ENCODE measurements at regions not wholly inside any gene's neighbourhood (a gene's known extent, or its start where the extent isn't known, plus 50 kb on each side); places are given as distances from the start of the nearest gene placed in this dataset.

- Mint-ChIP-seq H3K9me3 (no peaks in the 10 kb centered on the region), H3K27me3 (peaks cover 9 to 21% of the 10 kb centered on the region in 2 donors), H3K36me3 (no peaks in the 10 kb centered on the region), H3K27ac (no peak overlapping the region), H3K4me1 (ENCODE audit: low read depth in 2 of 2) (no peaks in the 10 kb centered on the region), H3K4me3 (peak overlapping the region; percentile 30)
- ATAC-seq: peak; percentile 33 to 50
- no peak for DNase-seq (ENCODE audit: low spot score)
Observed at GRCh38 chr12:93167841-93168492, 209.8 kb upstream of the NUDT4 start.

DNA sequence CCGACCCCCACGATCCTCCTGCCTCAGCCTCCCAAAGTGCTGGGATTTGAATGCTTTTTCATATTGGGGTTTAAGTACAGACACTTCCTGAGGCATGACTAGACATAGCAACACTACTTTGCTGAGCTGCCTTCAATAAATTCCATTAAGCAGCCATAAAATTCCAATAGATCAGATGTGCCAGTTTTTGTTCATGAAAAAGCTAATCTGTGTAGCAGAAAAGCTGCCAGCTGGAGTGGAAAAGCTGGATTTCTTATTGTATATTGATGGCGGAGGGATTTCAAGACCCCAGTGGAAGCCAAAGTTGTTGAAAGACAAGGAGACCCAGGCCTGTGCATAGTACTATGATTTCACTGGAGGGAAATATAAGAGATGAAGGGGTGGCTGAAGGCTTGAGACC is 209.0 kb upstream of the NUDT4 start:
- no peaks in the 10 kb centered on the region for H3K36me3 Mint-ChIP-seq
- H3K4me1 Mint-ChIP-seq (ENCODE audit: low read depth in 2 of 2): no peaks in the 10 kb centered on the region
- H3K27me3 Mint-ChIP-seq: peaks cover 9 to 14% of the 10 kb centered on the region in 2 donors
- DNase-seq (ENCODE audit: low spot score) (no peak), ATAC-seq (no peak)
- H3K27ac Mint-ChIP-seq: no peak overlapping the region
- no peaks in the 10 kb centered on the region for H3K9me3 Mint-ChIP-seq
- no peak overlapping the region for H3K4me3 Mint-ChIP-seq

DNA sequence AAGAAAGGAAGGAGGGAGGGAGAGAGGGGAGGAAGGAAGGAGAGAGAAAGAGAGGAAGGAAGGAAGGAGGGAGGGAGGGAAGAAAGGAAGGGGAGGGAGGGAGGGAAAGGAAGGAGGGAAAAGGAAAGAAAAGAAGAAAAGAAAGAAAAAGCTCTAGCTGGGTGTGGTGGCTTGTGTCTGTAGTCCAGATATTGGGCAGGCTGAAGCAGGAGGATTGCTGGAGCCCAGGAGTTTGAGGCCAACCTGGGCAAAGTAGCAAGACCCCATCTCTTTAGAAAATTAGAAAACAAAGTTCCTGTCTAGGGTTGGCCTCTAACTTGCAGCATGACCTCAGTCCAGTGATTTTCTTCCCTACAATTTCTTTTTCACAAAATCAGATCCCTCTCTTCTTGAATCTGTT is 208.2 kb upstream of the NUDT4 start:
- no peaks in the 10 kb centered on the region for H3K9me3 Mint-ChIP-seq
- H3K4me3 Mint-ChIP-seq: no peak overlapping the region
- peaks cover 9 to 10% of the 10 kb centered on the region in 2 donors for H3K27me3 Mint-ChIP-seq
- ATAC-seq (no peak), DNase-seq (ENCODE audit: low spot score) (no peak)
- no peaks in the 10 kb centered on the region for H3K36me3 Mint-ChIP-seq
- no peaks in the 10 kb centered on the region for H3K4me1 Mint-ChIP-seq (ENCODE audit: low read depth in 2 of 2)
- H3K27ac Mint-ChIP-seq: no peak overlapping the region

DNA sequence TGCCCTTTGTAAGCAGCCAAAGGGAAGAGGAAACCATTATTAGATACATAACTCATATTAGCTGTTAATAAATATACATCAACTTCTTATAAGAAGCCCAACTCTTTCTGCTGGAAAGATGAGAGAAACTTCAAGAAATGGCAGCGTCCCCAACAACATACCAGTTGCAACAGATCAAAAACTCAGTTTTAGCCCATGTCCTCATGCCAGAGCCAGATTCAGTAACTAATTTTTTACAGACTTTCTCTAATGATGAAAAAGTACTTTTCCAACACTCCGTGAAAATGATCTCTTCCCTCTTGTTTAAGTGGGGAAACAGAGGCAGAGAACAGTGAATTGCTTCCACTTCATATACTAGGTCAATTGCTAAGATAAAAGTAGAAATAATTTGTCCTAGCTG is 206.8 kb upstream of the NUDT4 start:
- ATAC-seq (no peak), DNase-seq (ENCODE audit: low spot score) (no peak)
- Mint-ChIP-seq H3K4me1 (ENCODE audit: low read depth in 2 of 2) (no peaks in the 10 kb centered on the region), H3K4me3 (no peak overlapping the region), H3K9me3 (no peaks in the 10 kb centered on the region), H3K27me3 (peaks cover 9 to 10% of the 10 kb centered on the region in 2 donors), H3K27ac (no peak overlapping the region), H3K36me3 (no peaks in the 10 kb centered on the region)

DNA sequence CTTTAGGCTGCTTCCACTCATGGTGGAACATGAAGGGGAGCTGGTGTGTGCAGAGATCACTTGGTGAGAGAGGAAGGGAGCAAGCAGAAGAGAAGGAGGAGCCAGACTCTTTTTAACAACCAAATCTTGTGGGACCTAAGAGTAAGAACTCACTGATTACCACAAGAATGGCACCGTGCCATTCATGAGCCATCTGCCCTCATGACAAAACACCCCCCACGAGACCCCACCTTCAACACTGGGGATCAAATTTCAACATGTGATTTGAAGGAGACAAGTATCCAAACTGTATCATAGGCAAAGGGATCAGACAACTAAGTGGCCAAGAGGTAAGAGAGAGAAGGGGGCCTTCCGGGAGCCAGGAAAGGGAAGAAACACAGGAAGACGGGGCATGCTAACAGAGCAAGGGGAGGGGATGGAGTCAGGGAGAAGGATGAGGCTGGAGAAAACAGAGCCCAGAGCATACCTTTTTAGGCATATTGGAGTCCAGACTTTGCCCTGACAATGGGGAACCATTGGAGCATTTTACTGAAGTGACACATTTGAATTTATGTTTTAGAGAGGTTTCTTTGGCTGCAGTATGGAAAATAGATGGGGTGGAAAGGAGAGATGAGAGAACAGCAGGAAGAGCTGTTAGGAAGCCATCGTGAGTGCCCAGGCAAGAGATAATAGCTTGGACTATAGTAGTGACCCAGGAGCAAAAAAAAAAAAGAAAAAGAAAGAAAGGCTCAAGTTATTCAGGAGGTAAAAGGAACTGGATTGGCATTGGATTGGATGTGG is 204.4 kb upstream of the NUDT4 start:
- DNase-seq (ENCODE audit: low spot score) (no peak), ATAC-seq (no peak)
- no peak overlapping the region for H3K4me3 Mint-ChIP-seq
- H3K36me3 Mint-ChIP-seq: no peaks in the 10 kb centered on the region
- H3K27ac Mint-ChIP-seq: no peak overlapping the region
- H3K4me1 Mint-ChIP-seq (ENCODE audit: low read depth in 2 of 2): no peaks in the 10 kb centered on the region
- no peaks in the 10 kb centered on the region for H3K9me3 Mint-ChIP-seq
- peaks cover 0 to 2% of the 10 kb centered on the region in 2 donors for H3K27me3 Mint-ChIP-seq

DNA sequence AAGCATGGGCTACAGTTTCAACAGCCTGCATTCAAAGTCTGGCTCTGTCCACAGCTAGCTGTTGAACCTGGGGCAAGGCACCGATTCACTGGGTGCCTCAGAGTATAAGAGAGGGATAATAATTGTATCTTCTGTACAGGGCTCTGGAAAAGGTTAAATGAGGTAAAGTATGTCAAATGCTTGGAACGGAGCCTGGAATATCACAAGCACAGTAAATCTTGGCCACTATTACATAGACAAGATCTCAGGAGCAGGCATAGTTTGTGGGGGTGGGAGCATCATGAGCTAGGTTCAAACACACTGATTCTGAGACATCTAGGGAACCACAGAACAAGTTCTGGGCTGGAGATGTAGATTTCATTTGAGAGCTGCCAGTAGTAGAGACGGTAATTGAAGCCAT is 203.7 kb upstream of the NUDT4 start:
- H3K4me1 Mint-ChIP-seq (ENCODE audit: low read depth in 2 of 2): no peaks in the 10 kb centered on the region
- ATAC-seq (no peak), DNase-seq (ENCODE audit: low spot score) (no peak)
- H3K9me3 Mint-ChIP-seq: no peaks in the 10 kb centered on the region
- no peaks in the 10 kb centered on the region for H3K36me3 Mint-ChIP-seq
- no peak overlapping the region for H3K27ac Mint-ChIP-seq
- H3K27me3 Mint-ChIP-seq: peaks cover 0 to 2% of the 10 kb centered on the region in 2 donors
- no peak overlapping the region for H3K4me3 Mint-ChIP-seq

- H3K27me3 Mint-ChIP-seq: peaks cover 0 to 2% of the 10 kb centered on the region in 2 donors
- no peak for DNase-seq (ENCODE audit: low spot score)
- H3K4me1 Mint-ChIP-seq (ENCODE audit: low read depth in 2 of 2): no peaks in the 10 kb centered on the region
- H3K4me3 Mint-ChIP-seq: no peak overlapping the region
- H3K36me3 Mint-ChIP-seq: no peaks in the 10 kb centered on the region
- no peak for ATAC-seq
- no peaks in the 10 kb centered on the region for H3K9me3 Mint-ChIP-seq
- no peak overlapping the region for H3K27ac Mint-ChIP-seq
Observed at GRCh38 chr12:93174473-93174872, 203.3 kb upstream of the NUDT4 start.

- no peaks in the 10 kb centered on the region for H3K4me1 Mint-ChIP-seq (ENCODE audit: low read depth in 2 of 2)
- no peaks in the 10 kb centered on the region for H3K36me3 Mint-ChIP-seq
- DNase-seq (ENCODE audit: low spot score): no peak
- no peaks in the 10 kb centered on the region for H3K9me3 Mint-ChIP-seq
- H3K27me3 Mint-ChIP-seq: peaks cover 0 to 2% of the 10 kb centered on the region in 2 donors
- H3K4me3 Mint-ChIP-seq: no peak overlapping the region
- no peak overlapping the region for H3K27ac Mint-ChIP-seq
- no peak for ATAC-seq
Observed at GRCh38 chr12:93176165-93176564, 201.6 kb upstream of the NUDT4 start.

- no peaks in the 10 kb centered on the region for H3K9me3 Mint-ChIP-seq
- no peaks in the 10 kb centered on the region for H3K36me3 Mint-ChIP-seq
- ATAC-seq: no peak
- no peaks in the 10 kb centered on the region for H3K4me1 Mint-ChIP-seq (ENCODE audit: low read depth in 2 of 2)
- peaks cover 0 to 2% of the 10 kb centered on the region in 2 donors for H3K27me3 Mint-ChIP-seq
- no peak for DNase-seq (ENCODE audit: low spot score)
- no peak overlapping the region for H3K4me3 Mint-ChIP-seq
- H3K27ac Mint-ChIP-seq: no peak overlapping the region
Observed at GRCh38 chr12:93176610-93177126, 201.1 kb upstream of the NUDT4 start.

GRCh38 chr12:93177208-93178153 is 200.2 kb upstream of the NUDT4 start:
- Mint-ChIP-seq H3K27me3 (peaks cover 0 to 2% of the 10 kb centered on the region in 2 donors), H3K27ac (no peak overlapping the region), H3K4me3 (no peak overlapping the region), H3K4me1 (ENCODE audit: low read depth in 2 of 2) (no peaks in the 10 kb centered on the region), H3K36me3 (no peaks in the 10 kb centered on the region), H3K9me3 (no peaks in the 10 kb centered on the region)
- ATAC-seq: peak in 1 of 2 donors; percentile 17
- DNase-seq (ENCODE audit: low spot score): no peak

- DNase-seq (ENCODE audit: low spot score): no peak
Observed at GRCh38 chr12:93178154-93178878, 199.4 kb upstream of the NUDT4 start.

DNA sequence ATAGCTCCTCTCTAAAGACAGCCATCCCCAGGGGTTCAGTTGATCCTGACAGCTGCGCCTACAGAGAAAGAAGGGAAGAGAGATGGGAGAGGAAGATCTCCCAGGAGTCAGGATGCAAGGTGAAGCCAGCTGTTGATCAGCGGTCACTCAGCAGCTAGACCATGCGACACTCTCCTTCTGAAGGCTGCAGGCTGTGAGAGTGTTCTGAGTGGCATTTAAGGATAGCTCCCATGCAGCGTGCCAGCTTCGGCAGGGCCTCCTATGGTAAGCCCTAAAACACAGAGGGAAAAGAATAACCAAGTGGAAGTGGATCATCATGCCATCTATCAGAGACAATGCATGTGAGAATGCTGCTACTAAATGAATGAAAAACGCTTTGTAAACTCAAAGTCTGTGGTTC is 197.9 kb upstream of the NUDT4 start:
- no peaks in the 10 kb centered on the region for H3K36me3 Mint-ChIP-seq
- H3K27ac Mint-ChIP-seq: no peak overlapping the region
- H3K9me3 Mint-ChIP-seq: peaks cover 3% of the 10 kb centered on the region
- peaks cover 0 to 2% of the 10 kb centered on the region in 2 donors for H3K27me3 Mint-ChIP-seq
- peaks cover 10 to 11% of the 10 kb centered on the region in 2 donors for H3K4me1 Mint-ChIP-seq (ENCODE audit: low read depth in 2 of 2)
- DNase-seq (ENCODE audit: low spot score) (no peak), ATAC-seq (peak in 1 of 2 donors; percentile 24)
- no peak overlapping the region for H3K4me3 Mint-ChIP-seq

More at GRCh38 chr12:93178154-93178878, 199.4 kb upstream of the NUDT4 start:
- Mint-ChIP-seq H3K27ac (no peak overlapping the region), H3K4me3 (no peak overlapping the region), H3K9me3 (no peaks in the 10 kb centered on the region), H3K27me3 (peaks cover 0 to 2% of the 10 kb centered on the region in 2 donors), H3K36me3 (no peaks in the 10 kb centered on the region), H3K4me1 (ENCODE audit: low read depth in 2 of 2) (no peaks in the 10 kb centered on the region)
- no peak for ATAC-seq

GRCh38 chr12:93180566-93180965 is 197.2 kb upstream of the NUDT4 start:
- ATAC-seq (no peak), DNase-seq (ENCODE audit: low spot score) (no peak)
- H3K36me3 Mint-ChIP-seq: no peaks in the 10 kb centered on the region
- H3K9me3 Mint-ChIP-seq: peaks cover 3% of the 10 kb centered on the region
- H3K4me1 Mint-ChIP-seq (ENCODE audit: low read depth in 2 of 2): peaks cover 10 to 11% of the 10 kb centered on the region in 2 donors
- no peak overlapping the region for H3K27ac Mint-ChIP-seq
- H3K4me3 Mint-ChIP-seq: no peak overlapping the region
- H3K27me3 Mint-ChIP-seq: peaks cover 0 to 2% of the 10 kb centered on the region in 2 donors
